DND-41 (cell line): ENCODE measurements at regions not wholly inside any gene's neighbourhood (a gene's known extent, or its start where the extent isn't known, plus 50 kb on each side); places are given as distances from the start of the nearest gene placed in this dataset.

Source experiments
- ATAC-seq: fragments of 200-7000 bp; cut with Tn5 transposase; 3 replicates; pipeline ENCODE4 v1.9.1; 2021; ENCODE audit warnings: low read depth; ENCODE audit not compliant: insufficient read depth
- DNase-seq: peaks from one replicate; pipeline ENCODE4 v3.0.0-alpha.2; 2020
- H2AFZ ChIP-seq: 2 replicates; pipeline ENCODE4 v1.6.0; 2012; ENCODE audit warnings: low read depth, low read length
- H3K27ac ChIP-seq: 2 replicates; pipeline ENCODE4 v1.5.1; 2012; ENCODE audit warnings: low read length, inconsistent platforms
- H3K27me3 ChIP-seq: fragments of 200-600 bp; sonication (generic); 2 replicates; pipeline ENCODE4 v1.6.0; 2012; ENCODE audit warnings: low read length, mild to moderate bottlenecking, inconsistent platforms; ENCODE audit not compliant: insufficient read depth, poor library complexity
- H3K36me3 ChIP-seq: 2 replicates; pipeline ENCODE4 v1.5.1; 2012; ENCODE audit warnings: low read length, inconsistent platforms; ENCODE audit not compliant: insufficient read depth
- H3K4me1 ChIP-seq: 2 replicates; pipeline ENCODE4 v1.5.1; 2012; ENCODE audit warnings: mild to moderate bottlenecking, low read length; ENCODE audit not compliant: insufficient read depth
- H3K4me2 ChIP-seq: 2 replicates; pipeline ENCODE4 v1.6.0; 2012; ENCODE audit warnings: mild to moderate bottlenecking, moderate library complexity, low read length, inconsistent platforms; ENCODE audit not compliant: insufficient read depth
- H3K4me3 ChIP-seq, 2 experiments: fragments of 200-600 bp in 1 of 2; shearing (Covaris generic) in 1 of 2; 2 replicates each; pipeline ENCODE4 v1.5.1; 2012 to 2016; ENCODE audit warnings: inconsistent platforms in 2 of 2, low read length in 2 of 2, mild to moderate bottlenecking in 2 of 2, low read depth in 1 of 2, moderate library complexity in 1 of 2
- H3K79me2 ChIP-seq: 2 replicates; pipeline ENCODE4 v1.6.0; 2012; ENCODE audit warnings: low read length, inconsistent platforms; ENCODE audit not compliant: insufficient read depth
- H3K9ac ChIP-seq: 2 replicates; pipeline ENCODE4 v1.6.0; 2012; ENCODE audit warnings: low read depth, mild to moderate bottlenecking, inconsistent platforms, low read length, moderate library complexity
- H3K9me3 ChIP-seq: 2 replicates; pipeline ENCODE4 v1.5.1; 2012; ENCODE audit warnings: low read length, moderate library complexity, mild to moderate bottlenecking, inconsistent platforms; ENCODE audit not compliant: insufficient read depth, severe bottlenecking
- H4K20me1 ChIP-seq: 2 replicates; pipeline ENCODE4 v1.6.0; 2012; ENCODE audit warnings: low read length; ENCODE audit not compliant: insufficient read depth
- EZH2 ChIP-seq: IDR thresholded peaks from 3 replicates; pipeline ENCODE4 v1.6.1; 2012; ENCODE audit warnings: borderline replicate concordance, low read depth, mild to moderate bottlenecking, moderate library complexity, low read length, inconsistent platforms; ENCODE audit not compliant: severe bottlenecking
- TF ChIP-seq, protein P1 (sequence below): IDR thresholded peaks from 2 replicates; pipeline ENCODE4 v1.5.1; 2012; ENCODE audit warnings: borderline replicate concordance, low read length, moderate library complexity, mild to moderate bottlenecking; ENCODE audit not compliant: poor library complexity, severe bottlenecking; ENCODE audit errors: extremely low read depth

- no peak for ATAC-seq
- DNase-seq: no peak
- Histone ChIP-seq H3K4me2 (no peak overlapping the region), H2AFZ (no peak overlapping the region), H3K27ac (no peak overlapping the region), H3K36me3 (no peaks in the 10 kb centered on the region), H3K4me1 (no peaks in the 10 kb centered on the region), H4K20me1 (no peaks in the 10 kb centered on the region), H3K9me3 (peaks cover 11% of the 10 kb centered on the region), H3K79me2 (no peaks in the 10 kb centered on the region), H3K4me3 (no peak overlapping the region), H3K9ac (no peak overlapping the region), H3K27me3 (no peaks in the 10 kb centered on the region)
- TF ChIP-seq, protein P1, sequence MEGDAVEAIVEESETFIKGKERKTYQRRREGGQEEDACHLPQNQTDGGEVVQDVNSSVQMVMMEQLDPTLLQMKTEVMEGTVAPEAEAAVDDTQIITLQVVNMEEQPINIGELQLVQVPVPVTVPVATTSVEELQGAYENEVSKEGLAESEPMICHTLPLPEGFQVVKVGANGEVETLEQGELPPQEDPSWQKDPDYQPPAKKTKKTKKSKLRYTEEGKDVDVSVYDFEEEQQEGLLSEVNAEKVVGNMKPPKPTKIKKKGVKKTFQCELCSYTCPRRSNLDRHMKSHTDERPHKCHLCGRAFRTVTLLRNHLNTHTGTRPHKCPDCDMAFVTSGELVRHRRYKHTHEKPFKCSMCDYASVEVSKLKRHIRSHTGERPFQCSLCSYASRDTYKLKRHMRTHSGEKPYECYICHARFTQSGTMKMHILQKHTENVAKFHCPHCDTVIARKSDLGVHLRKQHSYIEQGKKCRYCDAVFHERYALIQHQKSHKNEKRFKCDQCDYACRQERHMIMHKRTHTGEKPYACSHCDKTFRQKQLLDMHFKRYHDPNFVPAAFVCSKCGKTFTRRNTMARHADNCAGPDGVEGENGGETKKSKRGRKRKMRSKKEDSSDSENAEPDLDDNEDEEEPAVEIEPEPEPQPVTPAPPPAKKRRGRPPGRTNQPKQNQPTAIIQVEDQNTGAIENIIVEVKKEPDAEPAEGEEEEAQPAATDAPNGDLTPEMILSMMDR: no peak
- no peak for TF ChIP-seq EZH2
Measured at GRCh38 chr13:97072297-97072696, 78.0 kb upstream of the OXGR1 start.

GRCh38 chr13:97074618-97075017, 80.3 kb upstream of the OXGR1 start:
- TF ChIP-seq, protein P1: no peak
- no peak for TF ChIP-seq EZH2
- Histone ChIP-seq H3K27me3 (no peaks in the 10 kb centered on the region), H3K27ac (no peak overlapping the region), H4K20me1 (no peaks in the 10 kb centered on the region), H3K9ac (no peak overlapping the region), H3K4me1 (no peaks in the 10 kb centered on the region), H3K4me3 (no peak overlapping the region), H3K4me2 (no peak overlapping the region), H3K79me2 (no peaks in the 10 kb centered on the region), H3K9me3 (peaks cover 11% of the 10 kb centered on the region), H2AFZ (no peak overlapping the region), H3K36me3 (no peaks in the 10 kb centered on the region)
- no peak for DNase-seq
- no peak for ATAC-seq

DNA sequence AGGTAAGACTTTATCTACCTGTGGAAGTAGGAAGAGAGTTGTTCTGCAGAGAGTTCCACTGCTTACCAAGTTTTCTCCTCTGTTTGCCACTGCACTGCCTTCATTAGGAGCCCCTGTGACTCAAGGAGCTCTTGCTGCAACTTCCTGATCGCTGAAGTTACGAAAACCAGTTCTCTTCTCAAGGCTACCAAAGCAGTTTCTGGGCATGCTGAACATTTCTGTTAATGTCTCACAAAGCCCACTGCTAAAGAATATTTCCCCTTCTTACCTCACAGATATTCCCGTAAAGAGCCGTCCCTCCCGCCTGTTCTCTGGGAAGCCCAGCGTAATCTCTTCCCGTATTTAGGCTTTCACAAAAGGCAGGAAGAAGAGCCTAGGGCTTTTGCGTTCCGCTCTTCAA, 82.6 kb upstream of the OXGR1 start:
- Histone ChIP-seq H3K36me3 (no peaks in the 10 kb centered on the region), H3K9ac (no peak overlapping the region), H4K20me1 (no peaks in the 10 kb centered on the region), H3K4me1 (no peaks in the 10 kb centered on the region), H3K79me2 (no peaks in the 10 kb centered on the region), H3K27ac (no peak overlapping the region), H3K9me3 (peaks cover 11% of the 10 kb centered on the region), H3K4me3 (no peak overlapping the region), H3K4me2 (no peak overlapping the region), H2AFZ (no peak overlapping the region), H3K27me3 (no peaks in the 10 kb centered on the region)
- TF ChIP-seq EZH2: no peak
- ATAC-seq: no peak
- no peak for DNase-seq

DNA sequence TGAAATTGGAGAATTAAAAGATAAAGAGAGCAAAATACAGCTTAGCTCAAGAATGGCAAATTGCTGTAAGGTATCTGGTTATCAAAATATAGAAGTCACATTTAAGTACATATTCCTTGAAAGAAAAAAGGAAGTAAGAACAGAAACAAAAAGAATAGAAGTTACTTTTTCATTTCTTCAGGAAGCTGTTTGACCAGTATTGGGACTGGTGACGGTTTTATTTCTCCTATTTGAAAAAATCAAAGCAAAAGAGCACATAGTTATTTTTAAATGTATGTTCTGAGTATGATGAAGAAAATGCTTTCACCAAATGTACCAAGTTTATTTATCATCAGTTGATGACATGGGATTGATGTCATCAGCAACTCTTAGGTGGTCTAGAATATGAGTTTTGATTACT, 83.1 kb upstream of the OXGR1 start:
- Histone ChIP-seq H3K9ac (no peak overlapping the region), H3K9me3 (peaks cover 11% of the 10 kb centered on the region), H4K20me1 (no peaks in the 10 kb centered on the region), H3K27ac (no peak overlapping the region), H2AFZ (no peak overlapping the region), H3K79me2 (no peaks in the 10 kb centered on the region), H3K27me3 (no peaks in the 10 kb centered on the region), H3K4me3 (no peak overlapping the region), H3K36me3 (no peaks in the 10 kb centered on the region), H3K4me2 (no peak overlapping the region), H3K4me1 (no peaks in the 10 kb centered on the region)
- DNase-seq (no peak), ATAC-seq (no peak)
- TF ChIP-seq, protein P1: no peak
- no peak for TF ChIP-seq EZH2
